ENCODE measurements at regions not wholly inside any gene's neighbourhood (a gene's known extent, or its start where the extent isn't known, plus 50 kb on each side); places are given as distances from the start of the nearest gene placed in this dataset.

- no peak for TF ChIP-seq CTCF (IDR thresholded peaks at IDR 0.05)
- no peak for TF ChIP-seq POLR2A (IDR thresholded peaks at IDR 0.05)
- no peak for TF ChIP-seq EP300 (IDR thresholded peaks at IDR 0.05; ENCODE audit: low read depth)
Observed at GRCh38 chr1:34358636-34359035, 181.9 kb downstream of the C1orf94 start.
